ENCODE measurements at regions not wholly inside any gene's neighbourhood (a gene's known extent, or its start where the extent isn't known, plus 50 kb on each side); places are given as distances from the start of the nearest gene placed in this dataset.

GRCh38 chr7:13225068-13225467 lies 537.6 kb downstream of the ARL4A start:
- Histone ChIP-seq H3K4me3 (ENCODE audit: low read length in 2 of 2) (no peak overlapping the region), H3K9me3 (ENCODE audit: control insufficient read depth in 2 of 2, low read length in 2 of 2) (no peaks in the 10 kb centered on the region), H3K36me3 (ENCODE audit: control insufficient read depth in 2 of 2, insufficient read depth in 2 of 2, low read length in 2 of 2) (no peaks in the 10 kb centered on the region), H3K27ac (ENCODE audit: low read length) (no peak overlapping the region), H3K9ac (ENCODE audit: low read length in 2 of 2) (no peak overlapping the region), H3K27me3 (ENCODE audit: control insufficient read depth in 1 of 2, insufficient read depth in 2 of 2, low read length in 2 of 2) (no peaks in the 10 kb centered on the region), H3K4me1 (ENCODE audit: control insufficient read depth, insufficient read depth, low read length) (no peaks in the 10 kb centered on the region)

GRCh38 chr7:13226385-13226784 lies 539.0 kb downstream of the ARL4A start:
- H3K9me3 ChIP-seq (ENCODE audit: control insufficient read depth in 2 of 2, low read length in 2 of 2): no peaks in the 10 kb centered on the region
- no peak overlapping the region for H3K27ac ChIP-seq (ENCODE audit: low read length)
- no peak overlapping the region for H3K9ac ChIP-seq (ENCODE audit: low read length in 2 of 2)
- H3K4me1 ChIP-seq (ENCODE audit: control insufficient read depth, insufficient read depth, low read length): no peaks in the 10 kb centered on the region
- no peaks in the 10 kb centered on the region for H3K27me3 ChIP-seq (ENCODE audit: control insufficient read depth in 1 of 2, insufficient read depth in 2 of 2, low read length in 2 of 2)
- H3K36me3 ChIP-seq (ENCODE audit: control insufficient read depth in 2 of 2, insufficient read depth in 2 of 2, low read length in 2 of 2): no peaks in the 10 kb centered on the region
- no peak overlapping the region for H3K4me3 ChIP-seq (ENCODE audit: low read length in 2 of 2)

- Histone ChIP-seq H3K27ac (ENCODE audit: low read length) (no peak overlapping the region), H3K4me1 (ENCODE audit: control insufficient read depth, insufficient read depth, low read length) (no peaks in the 10 kb centered on the region), H3K27me3 (ENCODE audit: control insufficient read depth in 1 of 2, insufficient read depth in 2 of 2, low read length in 2 of 2) (no peaks in the 10 kb centered on the region), H3K4me3 (ENCODE audit: low read length in 2 of 2) (no peak overlapping the region), H3K36me3 (ENCODE audit: control insufficient read depth in 2 of 2, insufficient read depth in 2 of 2, low read length in 2 of 2) (no peaks in the 10 kb centered on the region), H3K9me3 (ENCODE audit: control insufficient read depth in 2 of 2, low read length in 2 of 2) (no peaks in the 10 kb centered on the region), H3K9ac (ENCODE audit: low read length in 2 of 2) (no peak overlapping the region)
Measured at GRCh38 chr7:13231216-13231615, 543.8 kb downstream of the ARL4A start.

- Histone ChIP-seq H3K9ac (ENCODE audit: low read length in 2 of 2) (no peak overlapping the region), H3K9me3 (ENCODE audit: control insufficient read depth in 2 of 2, low read length in 2 of 2) (no peaks in the 10 kb centered on the region), H3K27ac (ENCODE audit: low read length) (no peak overlapping the region), H3K27me3 (ENCODE audit: control insufficient read depth in 1 of 2, insufficient read depth in 2 of 2, low read length in 2 of 2) (no peaks in the 10 kb centered on the region), H3K36me3 (ENCODE audit: control insufficient read depth in 2 of 2, insufficient read depth in 2 of 2, low read length in 2 of 2) (no peaks in the 10 kb centered on the region), H3K4me3 (ENCODE audit: low read length in 2 of 2) (no peak overlapping the region), H3K4me1 (ENCODE audit: control insufficient read depth, insufficient read depth, low read length) (no peaks in the 10 kb centered on the region)
Measured at GRCh38 chr7:13235436-13235835, 548.0 kb downstream of the ARL4A start.

GRCh38 chr7:13236026-13236425 lies 548.6 kb downstream of the ARL4A start:
- H3K9ac ChIP-seq (ENCODE audit: low read length in 2 of 2): no peak overlapping the region
- no peak overlapping the region for H3K4me3 ChIP-seq (ENCODE audit: low read length in 2 of 2)
- no peak overlapping the region for H3K27ac ChIP-seq (ENCODE audit: low read length)
- H3K27me3 ChIP-seq (ENCODE audit: control insufficient read depth in 1 of 2, insufficient read depth in 2 of 2, low read length in 2 of 2): no peaks in the 10 kb centered on the region
- no peaks in the 10 kb centered on the region for H3K4me1 ChIP-seq (ENCODE audit: control insufficient read depth, insufficient read depth, low read length)
- no peaks in the 10 kb centered on the region for H3K36me3 ChIP-seq (ENCODE audit: control insufficient read depth in 2 of 2, insufficient read depth in 2 of 2, low read length in 2 of 2)
- H3K9me3 ChIP-seq (ENCODE audit: control insufficient read depth in 2 of 2, low read length in 2 of 2): no peaks in the 10 kb centered on the region

GRCh38 chr7:13240349-13240748 lies 552.9 kb downstream of the ARL4A start:
- H3K9me3 ChIP-seq (ENCODE audit: control insufficient read depth in 2 of 2, low read length in 2 of 2): no peaks in the 10 kb centered on the region
- no peaks in the 10 kb centered on the region for H3K36me3 ChIP-seq (ENCODE audit: control insufficient read depth in 2 of 2, insufficient read depth in 2 of 2, low read length in 2 of 2)
- no peak overlapping the region for H3K27ac ChIP-seq (ENCODE audit: low read length)

GRCh38 chr7:13241416-13241815 lies 554.0 kb downstream of the ARL4A start:
- H3K4me1 ChIP-seq (ENCODE audit: control insufficient read depth, insufficient read depth, low read length): no peaks in the 10 kb centered on the region
- no peaks in the 10 kb centered on the region for H3K36me3 ChIP-seq (ENCODE audit: control insufficient read depth in 2 of 2, insufficient read depth in 2 of 2, low read length in 2 of 2)
- H3K9ac ChIP-seq (ENCODE audit: low read length in 2 of 2): no peak overlapping the region
- no peak overlapping the region for H3K27ac ChIP-seq (ENCODE audit: low read length)
- no peaks in the 10 kb centered on the region for H3K27me3 ChIP-seq (ENCODE audit: control insufficient read depth in 1 of 2, insufficient read depth in 2 of 2, low read length in 2 of 2)
- H3K4me3 ChIP-seq (ENCODE audit: low read length in 2 of 2): no peak overlapping the region
- no peaks in the 10 kb centered on the region for H3K9me3 ChIP-seq (ENCODE audit: control insufficient read depth in 2 of 2, low read length in 2 of 2)

More at GRCh38 chr7:13240349-13240748, 552.9 kb downstream of the ARL4A start:
- no peaks in the 10 kb centered on the region for H3K4me1 ChIP-seq (ENCODE audit: control insufficient read depth, insufficient read depth, low read length)
- no peak overlapping the region for H3K9ac ChIP-seq (ENCODE audit: low read length in 2 of 2)
- no peak overlapping the region for H3K4me3 ChIP-seq (ENCODE audit: low read length in 2 of 2)
- no peaks in the 10 kb centered on the region for H3K27me3 ChIP-seq (ENCODE audit: control insufficient read depth in 1 of 2, insufficient read depth in 2 of 2, low read length in 2 of 2)

GRCh38 chr7:13257661-13258060 lies 570.2 kb downstream of the ARL4A start:
- Histone ChIP-seq H3K9ac (ENCODE audit: low read length in 2 of 2) (no peak overlapping the region), H3K4me1 (ENCODE audit: control insufficient read depth, insufficient read depth, low read length) (no peaks in the 10 kb centered on the region), H3K36me3 (ENCODE audit: control insufficient read depth in 2 of 2, insufficient read depth in 2 of 2, low read length in 2 of 2) (no peaks in the 10 kb centered on the region), H3K9me3 (ENCODE audit: control insufficient read depth in 2 of 2, low read length in 2 of 2) (no peaks in the 10 kb centered on the region), H3K27ac (ENCODE audit: low read length) (no peak overlapping the region), H3K4me3 (ENCODE audit: low read length in 2 of 2) (no peak overlapping the region), H3K27me3 (ENCODE audit: control insufficient read depth in 1 of 2, insufficient read depth in 2 of 2, low read length in 2 of 2) (no peaks in the 10 kb centered on the region)

- no peaks in the 10 kb centered on the region for H3K36me3 ChIP-seq (ENCODE audit: control insufficient read depth in 2 of 2, insufficient read depth in 2 of 2, low read length in 2 of 2)
- H3K9me3 ChIP-seq (ENCODE audit: control insufficient read depth in 2 of 2, low read length in 2 of 2): no peaks in the 10 kb centered on the region
- H3K9ac ChIP-seq (ENCODE audit: low read length in 2 of 2): no peak overlapping the region
Measured at GRCh38 chr7:13258386-13258785, 571.0 kb downstream of the ARL4A start.

GRCh38 chr7:13259930-13260329 lies 572.5 kb downstream of the ARL4A start:
- no peak overlapping the region for H3K27ac ChIP-seq (ENCODE audit: low read length)
- no peaks in the 10 kb centered on the region for H3K27me3 ChIP-seq (ENCODE audit: control insufficient read depth in 1 of 2, insufficient read depth in 2 of 2, low read length in 2 of 2)
- H3K9ac ChIP-seq (ENCODE audit: low read length in 2 of 2): no peak overlapping the region
- H3K36me3 ChIP-seq (ENCODE audit: control insufficient read depth in 2 of 2, insufficient read depth in 2 of 2, low read length in 2 of 2): no peaks in the 10 kb centered on the region
- H3K4me1 ChIP-seq (ENCODE audit: control insufficient read depth, insufficient read depth, low read length): no peaks in the 10 kb centered on the region
- no peaks in the 10 kb centered on the region for H3K9me3 ChIP-seq (ENCODE audit: control insufficient read depth in 2 of 2, low read length in 2 of 2)
- no peak overlapping the region for H3K4me3 ChIP-seq (ENCODE audit: low read length in 2 of 2)

More at GRCh38 chr7:13258386-13258785, 571.0 kb downstream of the ARL4A start:
- Histone ChIP-seq H3K4me1 (ENCODE audit: control insufficient read depth, insufficient read depth, low read length) (no peaks in the 10 kb centered on the region), H3K27me3 (ENCODE audit: control insufficient read depth in 1 of 2, insufficient read depth in 2 of 2, low read length in 2 of 2) (no peaks in the 10 kb centered on the region), H3K27ac (ENCODE audit: low read length) (no peak overlapping the region), H3K4me3 (ENCODE audit: low read length in 2 of 2) (no peak overlapping the region)

- Histone ChIP-seq H3K9ac (ENCODE audit: low read length in 2 of 2) (no peak overlapping the region), H3K4me3 (ENCODE audit: low read length in 2 of 2) (no peak overlapping the region)
Measured at GRCh38 chr7:13262929-13263530, 575.6 kb downstream of the ARL4A start.

More at GRCh38 chr7:13262929-13263530, 575.6 kb downstream of the ARL4A start:
- no peaks in the 10 kb centered on the region for H3K9me3 ChIP-seq (ENCODE audit: control insufficient read depth in 2 of 2, low read length in 2 of 2)
- H3K27me3 ChIP-seq (ENCODE audit: control insufficient read depth in 1 of 2, insufficient read depth in 2 of 2, low read length in 2 of 2): no peaks in the 10 kb centered on the region
- no peaks in the 10 kb centered on the region for H3K4me1 ChIP-seq (ENCODE audit: control insufficient read depth, insufficient read depth, low read length)
- no peaks in the 10 kb centered on the region for H3K36me3 ChIP-seq (ENCODE audit: control insufficient read depth in 2 of 2, insufficient read depth in 2 of 2, low read length in 2 of 2)
- H3K27ac ChIP-seq (ENCODE audit: low read length): no peak overlapping the region

Measured in stomach smooth muscle (tissue), 2 donors.